NCI-H526 (cell line): ENCODE measurements at regions not wholly inside any gene's neighbourhood (a gene's known extent, or its start where the extent isn't known, plus 50 kb on each side); places are given as distances from the start of the nearest gene placed in this dataset.

ENCODE experiments used
- DNase-seq, 2 experiments: peaks; one replicate each; lab custom pipeline; 2025; lab: John Stamatoyannopoulos, UW

GRCh38 chr1:79693441-79694114 is 687.0 kb upstream of the ADGRL4 start:
- no peak for DNase-seq

GRCh38 chr1:79692519-79692918 is 686.0 kb upstream of the ADGRL4 start:
- DNase-seq = no peak

GRCh38 chr1:79688932-79689331 is 682.4 kb upstream of the ADGRL4 start:
- DNase-seq = no peak

- no peak for DNase-seq
These were observed 676.9 kb upstream of the ADGRL4 start for GRCh38 chr1:79683420-79683819.

- DNase-seq = no peak
These were observed 675.9 kb upstream of the ADGRL4 start for GRCh38 chr1:79682478-79682877.

GRCh38 chr1:79681382-79681781 is 674.9 kb upstream of the ADGRL4 start:
- DNase-seq = no peak

GRCh38 chr1:79679916-79680315 is 673.4 kb upstream of the ADGRL4 start:
- DNase-seq = peak in 1 of 2 experiments; percentile 25

GRCh38 chr1:79667848-79668696 is 661.5 kb upstream of the ADGRL4 start:
- DNase-seq = no peak

GRCh38 chr1:79667166-79667565 is 660.6 kb upstream of the ADGRL4 start:
- DNase-seq = no peak

- DNase-seq = no peak
These were observed 657.4 kb upstream of the ADGRL4 start for GRCh38 chr1:79663916-79664315.

- DNase-seq = no peak
These were observed 656.1 kb upstream of the ADGRL4 start for GRCh38 chr1:79662596-79662995.

GRCh38 chr1:79660129-79660528 is 653.6 kb upstream of the ADGRL4 start:
- no peak for DNase-seq

- no peak for DNase-seq
These were observed 651.6 kb upstream of the ADGRL4 start for GRCh38 chr1:79657951-79658658.

GRCh38 chr1:79655876-79656275 is 649.3 kb upstream of the ADGRL4 start:
- no peak for DNase-seq

GRCh38 chr1:79652426-79652825 is 645.9 kb upstream of the ADGRL4 start:
- no peak for DNase-seq

- DNase-seq = no peak
These were observed 641.6 kb upstream of the ADGRL4 start for GRCh38 chr1:79648126-79648525.

GRCh38 chr1:79646880-79647279 is 640.4 kb upstream of the ADGRL4 start:
- DNase-seq = no peak

GRCh38 chr1:79638382-79638781 is 631.9 kb upstream of the ADGRL4 start:
- no peak for DNase-seq

GRCh38 chr1:79633456-79633855 is 626.9 kb upstream of the ADGRL4 start:
- DNase-seq = no peak

GRCh38 chr1:79629414-79629813 is 622.9 kb upstream of the ADGRL4 start:
- no peak for DNase-seq

GRCh38 chr1:79617777-79618176 is 611.2 kb upstream of the ADGRL4 start:
- DNase-seq = no peak

GRCh38 chr1:79614762-79615161 is 608.2 kb upstream of the ADGRL4 start:
- DNase-seq = no peak

- no peak for DNase-seq
These were observed 607.6 kb upstream of the ADGRL4 start for GRCh38 chr1:79614106-79614505.
